ENCODE measurements at regions not wholly inside any gene's neighbourhood (a gene's known extent, or its start where the extent isn't known, plus 50 kb on each side); places are given as distances from the start of the nearest gene placed in this dataset.

GRCh38 chr18:28256166-28256565, 79.2 kb upstream of the CDH2 start:
- TF ChIP-seq CTCF (IDR thresholded peaks at IDR 0.05) (no peak), EZH2 (IDR thresholded peaks at IDR 0.05; ENCODE audit: borderline replicate concordance, insufficient read depth, low read depth, low read length, poor library complexity, severe bottlenecking) (no peak)

Measured in B cell (primary cell).